A549 (cell line): ENCODE measurements at regions not wholly inside any gene's neighbourhood (a gene's known extent, or its start where the extent isn't known, plus 50 kb on each side); places are given as distances from the start of the nearest gene placed in this dataset.

Experiments used
- ATAC-seq, 2 experiments: fragments of 200-7000 bp in 1 of 2; fragments of >200 bp in 1 of 2; cut with Nextera tagmentation in 1 of 2; cut with Tn5 transposase in 1 of 2; 3 replicates each; pipeline versions ENCODE4 v1.8.0 to v1.9.1; 2018 to 2020; ENCODE audit warnings: mild to moderate bottlenecking in 1 of 2, moderate library complexity in 1 of 2
- CTCF ChIA-PET: fragments of 300-600 bp; sonication (Branson Sonifier 250); formaldehyde crosslinking; extraction: SDS; loops from one replicate; lab custom pipeline; 2021; ENCODE audit warnings: antibody characterized with exemption, inconsistent platforms; lab: Yijun Ruan, JAX
- POLR2A ChIA-PET: fragments of 350-600 bp; formaldehyde crosslinking; extraction: SDS; loops from one replicate; lab custom pipeline; 2021; ENCODE audit warnings: antibody characterized with exemption, inconsistent platforms; lab: Yijun Ruan, JAX
- DNase-seq, 2 experiments: peaks; one replicate each; pipeline versions ENCODE4 v3.0.0 to v3.0.0-alpha.2; 2011 to 2016; ENCODE audit warnings: low read depth in 1 of 2, low spot score in 1 of 2
- FAIRE-seq: peaks from 2 replicates; lab custom pipeline; 2011; peaks lifted over from hg19 to GRCh38; lab: Jason Lieb, UNC
- H3K27ac ChIP-seq, 2 experiments: fragments of >200 bp; sonication (Bioruptor Twin); formaldehyde crosslinking; 3 replicates each; pipeline ENCODE4 v1.5.1; 2016 to 2017
- H3K4me1 ChIP-seq: fragments of >200 bp; sonication (Bioruptor Twin); formaldehyde crosslinking; 3 replicates; pipeline ENCODE4 v1.6.1; 2016
- H3K4me2 ChIP-seq: fragments of >200 bp; sonication (Bioruptor Twin); formaldehyde crosslinking; 3 replicates; pipeline ENCODE4 v1.6.1; 2016
- H3K4me3 ChIP-seq: fragments of >200 bp; sonication (Bioruptor Twin); formaldehyde crosslinking; 3 replicates; pipeline ENCODE4 v1.5.1; 2016
- H3K9me3 ChIP-seq: fragments of >200 bp; sonication (Bioruptor Twin); formaldehyde crosslinking; 3 replicates; pipeline ENCODE4 v1.6.1; 2016
- ATOH8 ChIP-seq: fragments of 250-450 bp; sonication (Bioruptor Pico); IDR thresholded peaks from 2 replicates; pipeline ENCODE4 v1.5.0; 2020; ENCODE audit warnings: low read depth, mild to moderate bottlenecking, moderate library complexity
- BCL3 ChIP-seq: fragments of >200 bp; sonication (Bioruptor Twin); formaldehyde crosslinking; IDR thresholded peaks from 3 replicates; pipeline ENCODE4 v1.6.1; 2016
- BHLHE40 ChIP-seq: IDR thresholded peaks from 2 replicates; pipeline ENCODE4 v1.6.1; 2012; ENCODE audit warnings: low read depth, low read length, inconsistent platforms
- CBX8 ChIP-seq: fragments of 200-600 bp; sonication (generic); IDR thresholded peaks from 2 replicates; pipeline ENCODE4 v1.6.1; 2016
- CHD2 ChIP-seq: fragments of 150-350 bp; IDR thresholded peaks from 2 replicates; pipeline ENCODE4 v1.6.1; 2014; ENCODE audit warnings: low read length; ENCODE audit not compliant: partially characterized antibody
- CHD4 ChIP-seq: fragments of 200-600 bp; sonication (generic); IDR thresholded peaks from 2 replicates; pipeline ENCODE4 v1.6.1; 2016; ENCODE audit warnings: antibody characterized with exemption, mild to moderate bottlenecking, borderline replicate concordance
- CTCF ChIP-seq: fragments of >200 bp; sonication (Bioruptor Twin); formaldehyde crosslinking; IDR thresholded peaks from 3 replicates; pipeline ENCODE4 v1.5.1; 2016
- E2F6 ChIP-seq: IDR thresholded peaks from 2 replicates; pipeline ENCODE4 v1.6.1; 2012; ENCODE audit warnings: low read depth, borderline replicate concordance
- EHMT2 ChIP-seq: fragments of 200-600 bp; sonication (generic); IDR thresholded peaks from 2 replicates; pipeline ENCODE4 v1.6.1; 2016; ENCODE audit warnings: antibody characterized with exemption, low read depth, mild to moderate bottlenecking, moderate library complexity
- FOSL2 ChIP-seq, 2 experiments: fragments of 450-650 bp in 1 of 2; fragments of >200 bp in 1 of 2; sonication (Bioruptor Twin) in 1 of 2; formaldehyde crosslinking; IDR thresholded peaks; 2 replicates each; pipeline versions ENCODE4 v1.5.0 to v1.6.1; 2016 to 2020; ENCODE audit warnings: mild to moderate bottlenecking in 1 of 2, moderate library complexity in 1 of 2
- HEYL ChIP-seq: fragments of 250-450 bp; sonication (Bioruptor Pico); IDR thresholded peaks from 2 replicates; pipeline ENCODE4 v1.8.0; 2021; ENCODE audit warnings: mild to moderate bottlenecking, moderate library complexity
- HMGXB4 ChIP-seq: fragments of 250-450 bp; sonication (Bioruptor Pico); IDR thresholded peaks from 2 replicates; pipeline ENCODE4 v1.5.0; 2021; ENCODE audit warnings: mild to moderate bottlenecking, moderate library complexity, borderline replicate concordance
- HOXB5 ChIP-seq: fragments of 250-450 bp; sonication (Bioruptor Pico); IDR thresholded peaks from 2 replicates; pipeline ENCODE4 v1.5.0; 2020; ENCODE audit warnings: mild to moderate bottlenecking, moderate library complexity
- JUNB ChIP-seq: fragments of >200 bp; sonication (Bioruptor Twin); formaldehyde crosslinking; IDR thresholded peaks from 2 replicates; pipeline ENCODE4 v1.6.1; 2016
- KDM1A ChIP-seq: fragments of 200-600 bp; sonication (generic); IDR thresholded peaks from 2 replicates; pipeline ENCODE4 v1.6.1; 2016; ENCODE audit warnings: low read depth, mild to moderate bottlenecking
- MAX ChIP-seq: IDR thresholded peaks from 2 replicates; pipeline ENCODE4 v1.6.1; 2012
- MAZ ChIP-seq: fragments of 150-350 bp; IDR thresholded peaks from 2 replicates; pipeline ENCODE4 v1.6.1; 2014; ENCODE audit warnings: antibody characterized with exemption, low read depth, low read length, borderline replicate concordance
- NPAS2 ChIP-seq: fragments of 250-450 bp; sonication (Bioruptor Pico); IDR thresholded peaks from 2 replicates; pipeline ENCODE4 v1.8.0; 2022; ENCODE audit warnings: mild to moderate bottlenecking, moderate library complexity, borderline replicate concordance
- NR3C1 ChIP-seq: fragments of >200 bp; sonication (Bioruptor Twin); formaldehyde crosslinking; IDR thresholded peaks from 3 replicates; pipeline ENCODE4 v1.6.1; 2017
- PBX3 ChIP-seq: IDR thresholded peaks from 2 replicates; pipeline ENCODE4 v1.6.1; 2012
- RAD21 ChIP-seq, 2 experiments: fragments of >200 bp in 1 of 2; sonication (Bioruptor Twin) in 1 of 2; formaldehyde crosslinking in 1 of 2; IDR thresholded peaks in 1 of 2; conservative IDR thresholded peaks in 1 of 2; 2 replicates in 1 of 2; 3 replicates in 1 of 2; pipeline ENCODE4 v1.6.1; 2012 to 2018; ENCODE audit warnings: inconsistent platforms in 1 of 2
- RARB ChIP-seq: fragments of 250-450 bp; sonication (Bioruptor Pico); IDR thresholded peaks from 2 replicates; pipeline ENCODE4 v1.8.0; 2021; ENCODE audit warnings: mild to moderate bottlenecking, moderate library complexity
- RCOR1 ChIP-seq: fragments of 150-350 bp; IDR thresholded peaks from 2 replicates; pipeline ENCODE4 v1.6.1; 2014; ENCODE audit warnings: antibody characterized with exemption, low read length, low read depth
- RNF2 ChIP-seq: fragments of 200-600 bp; sonication (generic); IDR thresholded peaks from 2 replicates; pipeline ENCODE4 v1.6.1; 2016; ENCODE audit warnings: low read depth, mild to moderate bottlenecking, antibody characterized with exemption, moderate library complexity, borderline replicate concordance
- SMC3 ChIP-seq: fragments of >200 bp; sonication (Bioruptor Twin); formaldehyde crosslinking; IDR thresholded peaks from 3 replicates; pipeline ENCODE4 v1.6.1; 2018; ENCODE audit warnings: inconsistent platforms
- ZC3H11A ChIP-seq: fragments of 450-650 bp; IDR thresholded peaks from 2 replicates; pipeline ENCODE4 v1.6.1; 2014; ENCODE audit warnings: antibody characterized with exemption, mild to moderate bottlenecking
- ZNF302 ChIP-seq: fragments of 250-450 bp; sonication (Bioruptor Pico); IDR thresholded peaks from 2 replicates; pipeline ENCODE4 v1.9.0; 2021; ENCODE audit warnings: inconsistent platforms, mild to moderate bottlenecking, moderate library complexity
- ZSCAN20 ChIP-seq: fragments of 250-450 bp; sonication (Bioruptor Pico); IDR thresholded peaks from 2 replicates; pipeline ENCODE4 v1.8.0; 2022; ENCODE audit warnings: mild to moderate bottlenecking, moderate library complexity
- WGBS: methylation state at CpG from one replicate; pipeline ENCODE4 v1.1.6; 2017; ENCODE audit errors: missing lambda C conversion rate; 5-methylcytosine and 5-hydroxymethylcytosine counted together

GRCh38 chr6:782141-782540 is 89.2 kb upstream of the EXOC2 start:
- no peak overlapping the region for H3K4me2 ChIP-seq
- ChIA-PET POLR2A (no interaction called here), CTCF (interaction anchor here (0.6 to 1.7 kb wide), 5 partner anchors 16 to 615 kb away, joined by 3 to 7 read pairs (median 3); no protein-coding TSS in a partner anchor)
- FAIRE-seq (no peak), DNase-seq (no peak), ATAC-seq (no peak)
- TF ChIP-seq SMC3, result no peak
- TF ChIP-seq RARB (CRISPR knock-in tag), result no peak
- no peak for TF ChIP-seq E2F6
- TF ChIP-seq HOXB5 (CRISPR knock-in tag), result no peak
- no peak for TF ChIP-seq HEYL (CRISPR knock-in tag)
- TF ChIP-seq NPAS2 (CRISPR knock-in tag), result no peak
- no peak for TF ChIP-seq BHLHE40
- TF ChIP-seq PBX3, result no peak
- TF ChIP-seq RAD21 (conservative IDR thresholded peaks at IDR 0.05 in 1 of 2, IDR thresholded peaks at IDR 0.05 in 1 of 2), result no peak
- TF ChIP-seq BCL3, result no peak
- no peak for TF ChIP-seq HMGXB4 (CRISPR knock-in tag)
- no peak for TF ChIP-seq CBX8
- no peak for TF ChIP-seq KDM1A
- TF ChIP-seq ZC3H11A, result no peak
- no peak for TF ChIP-seq ZNF302 (CRISPR knock-in tag)
- 0 out of 3 replicates have a peak, but pooled peaks cover 7% of the 10 kb centered on the region for H3K4me1 ChIP-seq
- H3K9me3 ChIP-seq, result no peaks in the 10 kb centered on the region
- no peak overlapping the region; a peak in 1 of 6 replicates for H3K27ac ChIP-seq
- whole genome bisulfite sequencing, result 72% methylated on average over 5 of the region's 5 CpGs
- H3K4me3 ChIP-seq, result no peak overlapping the region

- POLR2A ChIA-PET, result no interaction called here
- CTCF ChIA-PET, result interaction anchor here (0.6 to 1.7 kb wide), 5 partner anchors 16 to 615 kb away, joined by 3 to 7 read pairs (median 3); no protein-coding TSS in a partner anchor
- Histone ChIP-seq H3K9me3 (no peaks in the 10 kb centered on the region), H3K4me1 (0 out of 3 replicates have a peak, but pooled peaks cover 7% of the 10 kb centered on the region), H3K4me3 (no peak overlapping the region), H3K4me2 (no peak overlapping the region), H3K27ac (peak overlapping the region; percentile 32 to 55; a peak in 2 of 6 replicates)
- ATAC-seq (no peak), FAIRE-seq (no peak), DNase-seq (no peak)
- WGBS, result 81% methylated on average over 9 of the region's 13 CpGs
- no peak for TF ChIP-seq CHD4
- no peak for TF ChIP-seq NR3C1
- no peak for TF ChIP-seq MAZ
- TF ChIP-seq ZNF302 (CRISPR knock-in tag), result no peak
- TF ChIP-seq RCOR1, result no peak
- no peak for TF ChIP-seq MAX
- TF ChIP-seq FOSL2 (IDR thresholded peaks at IDR 0.05), result no peak
- TF ChIP-seq FOSL2 (CRISPR knock-in tag; IDR thresholded peaks at IDR 0.05), result no peak
- TF ChIP-seq EHMT2, result no peak
- no peak for TF ChIP-seq ATOH8
- no peak for TF ChIP-seq NPAS2 (CRISPR knock-in tag)
- TF ChIP-seq RNF2, result no peak
- TF ChIP-seq E2F6, result no peak
- TF ChIP-seq CTCF, result no peak
- TF ChIP-seq SMC3, result no peak
- no peak for TF ChIP-seq CHD2
- TF ChIP-seq ZSCAN20 (CRISPR knock-in tag), result no peak
- no peak for TF ChIP-seq JUNB
Observed at GRCh38 chr6:781350-781961, 88.5 kb upstream of the EXOC2 start.
